Mucosa of stomach (tissue), 1 donor: ENCODE measurements at regions not wholly inside any gene's neighbourhood (a gene's known extent, or its start where the extent isn't known, plus 50 kb on each side); places are given as distances from the start of the nearest gene placed in this dataset.

Experiments
- H3K27me3 ChIP-seq: one replicate; pipeline ENCODE4 v1.7.0; 2013; ENCODE audit warnings: mild to moderate bottlenecking, low read length; ENCODE audit not compliant: control insufficient read depth, insufficient read depth
- H3K36me3 ChIP-seq: one replicate; pipeline ENCODE4 v1.7.0; 2013; ENCODE audit warnings: low read length; ENCODE audit not compliant: control insufficient read depth, insufficient read depth
- H3K4me1 ChIP-seq: one replicate; pipeline ENCODE4 v1.7.0; 2013; ENCODE audit warnings: mild to moderate bottlenecking, low read length; ENCODE audit not compliant: control insufficient read depth, insufficient read depth
- H3K4me3 ChIP-seq: one replicate; pipeline ENCODE4 v1.7.0; 2013; ENCODE audit warnings: low read length
- H3K9ac ChIP-seq: one replicate; pipeline ENCODE4 v1.7.0; 2013; ENCODE audit warnings: mild to moderate bottlenecking, low read length, moderate library complexity
- H3K9me3 ChIP-seq: one replicate; pipeline ENCODE4 v1.7.0; 2013; ENCODE audit warnings: mild to moderate bottlenecking, low read length, moderate library complexity; ENCODE audit not compliant: control insufficient read depth
- donor health status: Pancreatic carcinoma.

- Histone ChIP-seq H3K27me3 (no peaks in the 10 kb centered on the region), H3K9ac (peak overlapping the region; percentile 37), H3K4me1 (peaks cover 21% of the 10 kb centered on the region), H3K36me3 (no peaks in the 10 kb centered on the region), H3K4me3 (no peak overlapping the region), H3K9me3 (no peaks in the 10 kb centered on the region)
Observed at GRCh38 chr2:111698743-111699554, 185.0 kb downstream of the ANAPC1 start.

DNA sequence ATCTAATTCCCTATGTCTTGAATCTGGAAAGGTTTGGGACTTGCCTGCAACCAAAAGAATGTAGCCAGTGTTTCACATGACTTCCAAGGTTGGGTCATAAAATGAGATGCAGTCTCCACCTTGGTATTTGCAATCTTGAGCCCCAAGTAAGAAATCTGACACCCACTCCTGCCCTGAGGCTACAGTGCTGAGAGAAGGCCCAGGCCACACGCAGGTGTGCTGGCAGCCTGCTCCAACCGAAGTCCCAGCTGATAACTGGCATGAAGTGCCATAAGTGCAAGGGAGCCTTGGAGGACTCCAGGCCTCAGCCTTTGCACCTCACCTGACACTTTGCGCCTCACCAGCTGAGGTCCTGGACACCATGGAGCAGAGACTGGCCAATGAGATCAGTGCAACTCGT, 182.7 kb downstream of the ANAPC1 start:
- Histone ChIP-seq H3K36me3 (no peaks in the 10 kb centered on the region), H3K9me3 (no peaks in the 10 kb centered on the region), H3K9ac (no peak overlapping the region), H3K27me3 (no peaks in the 10 kb centered on the region), H3K4me1 (peaks cover 21% of the 10 kb centered on the region), H3K4me3 (no peak overlapping the region)

GRCh38 chr2:111701798-111702118, 182.2 kb downstream of the ANAPC1 start:
- Histone ChIP-seq H3K9me3 (no peaks in the 10 kb centered on the region), H3K9ac (no peak overlapping the region), H3K27me3 (no peaks in the 10 kb centered on the region), H3K4me1 (peaks cover 21% of the 10 kb centered on the region), H3K4me3 (no peak overlapping the region), H3K36me3 (no peaks in the 10 kb centered on the region)

- Histone ChIP-seq H3K4me3 (no peak overlapping the region), H3K27me3 (no peaks in the 10 kb centered on the region), H3K4me1 (peaks cover 21% of the 10 kb centered on the region), H3K9me3 (no peaks in the 10 kb centered on the region), H3K36me3 (no peaks in the 10 kb centered on the region), H3K9ac (no peak overlapping the region)
Observed at GRCh38 chr2:111702119-111702803, 181.7 kb downstream of the ANAPC1 start.

DNA sequence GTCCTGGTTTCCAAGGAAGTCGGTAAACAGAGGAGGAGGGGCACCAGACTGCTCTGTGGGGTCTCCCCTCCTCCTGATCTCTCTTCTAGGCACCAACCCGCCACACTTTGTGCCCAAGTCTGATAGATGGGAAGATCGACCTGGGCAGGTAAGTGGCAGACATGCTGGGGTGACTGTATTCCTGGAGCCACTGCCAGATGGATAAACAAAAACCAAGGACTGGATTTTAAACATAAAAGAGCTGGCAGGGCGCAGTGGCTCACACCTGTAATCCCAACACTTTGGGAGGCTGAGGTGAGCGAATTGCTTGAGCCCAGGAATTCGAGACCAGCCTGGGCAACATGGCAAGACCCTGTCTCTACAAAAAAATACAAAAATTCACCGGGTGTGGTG, 181.2 kb downstream of the ANAPC1 start:
- H3K4me3 ChIP-seq: no peak overlapping the region
- H3K9me3 ChIP-seq: no peaks in the 10 kb centered on the region
- H3K27me3 ChIP-seq: no peaks in the 10 kb centered on the region
- no peak overlapping the region for H3K9ac ChIP-seq
- peaks cover 21% of the 10 kb centered on the region for H3K4me1 ChIP-seq
- H3K36me3 ChIP-seq: no peaks in the 10 kb centered on the region

GRCh38 chr2:111703759-111704158, 180.2 kb downstream of the ANAPC1 start:
- H3K4me3 ChIP-seq: no peak overlapping the region
- H3K9me3 ChIP-seq: no peaks in the 10 kb centered on the region
- H3K9ac ChIP-seq: no peak overlapping the region
- no peaks in the 10 kb centered on the region for H3K36me3 ChIP-seq
- peaks cover 17% of the 10 kb centered on the region for H3K4me1 ChIP-seq
- H3K27me3 ChIP-seq: no peaks in the 10 kb centered on the region

DNA sequence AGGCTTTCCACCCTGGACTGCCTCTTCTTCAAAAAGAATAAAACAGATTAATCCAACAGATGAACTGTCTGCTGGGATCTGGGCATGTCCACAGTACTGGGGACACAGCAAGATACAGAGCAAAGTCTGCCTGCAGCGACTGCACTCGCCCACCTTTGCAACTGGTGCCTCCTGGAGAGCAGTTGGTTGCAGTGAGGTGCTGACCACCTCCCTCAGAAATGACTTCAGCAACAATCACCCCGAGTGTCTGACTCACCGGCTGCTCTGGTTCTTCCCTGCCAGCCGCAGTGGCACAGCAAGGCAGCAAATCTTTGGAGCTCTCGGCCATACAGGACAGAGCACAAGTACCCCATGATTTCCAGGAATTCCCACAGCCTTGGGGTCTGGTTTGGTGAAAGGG, 179.7 kb downstream of the ANAPC1 start:
- Histone ChIP-seq H3K27me3 (no peaks in the 10 kb centered on the region), H3K9ac (no peak overlapping the region), H3K9me3 (no peaks in the 10 kb centered on the region), H3K4me3 (no peak overlapping the region), H3K4me1 (peaks cover 13% of the 10 kb centered on the region), H3K36me3 (no peaks in the 10 kb centered on the region)

DNA sequence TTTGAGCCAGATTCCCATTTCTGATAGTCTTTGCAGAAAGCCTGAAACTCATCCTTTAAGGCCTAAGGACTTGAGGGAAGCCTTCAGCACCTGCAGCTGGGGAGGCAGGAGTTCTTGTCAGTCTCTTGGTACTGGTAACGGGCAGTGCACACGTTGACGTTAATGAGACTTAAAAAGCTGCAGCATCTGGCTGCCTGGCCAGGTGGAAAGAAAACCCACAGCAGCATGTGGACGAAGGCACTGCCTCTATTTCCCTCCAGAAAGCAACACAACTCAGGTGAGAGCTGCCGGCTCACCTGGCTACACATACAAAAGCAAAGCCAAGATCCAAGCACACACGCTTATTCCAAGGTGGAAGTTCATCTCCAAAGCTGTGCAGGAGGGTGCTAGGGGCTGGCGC, 178.8 kb downstream of the ANAPC1 start:
- Histone ChIP-seq H3K4me3 (no peak overlapping the region), H3K4me1 (peaks cover 10% of the 10 kb centered on the region), H3K36me3 (no peaks in the 10 kb centered on the region), H3K9me3 (no peaks in the 10 kb centered on the region), H3K9ac (no peak overlapping the region), H3K27me3 (no peaks in the 10 kb centered on the region)

GRCh38 chr2:111705711-111706336, 178.2 kb downstream of the ANAPC1 start:
- no peaks in the 10 kb centered on the region for H3K27me3 ChIP-seq
- no peaks in the 10 kb centered on the region for H3K36me3 ChIP-seq
- H3K9ac ChIP-seq: no peak overlapping the region
- no peaks in the 10 kb centered on the region for H3K9me3 ChIP-seq
- no peak overlapping the region for H3K4me3 ChIP-seq
- peaks cover 10% of the 10 kb centered on the region for H3K4me1 ChIP-seq

- Histone ChIP-seq H3K27me3 (no peaks in the 10 kb centered on the region), H3K36me3 (no peaks in the 10 kb centered on the region), H3K4me3 (no peak overlapping the region), H3K9me3 (no peaks in the 10 kb centered on the region), H3K4me1 (peaks cover 10% of the 10 kb centered on the region), H3K9ac (no peak overlapping the region)
Observed at GRCh38 chr2:111706481-111707001, 177.5 kb downstream of the ANAPC1 start.

DNA sequence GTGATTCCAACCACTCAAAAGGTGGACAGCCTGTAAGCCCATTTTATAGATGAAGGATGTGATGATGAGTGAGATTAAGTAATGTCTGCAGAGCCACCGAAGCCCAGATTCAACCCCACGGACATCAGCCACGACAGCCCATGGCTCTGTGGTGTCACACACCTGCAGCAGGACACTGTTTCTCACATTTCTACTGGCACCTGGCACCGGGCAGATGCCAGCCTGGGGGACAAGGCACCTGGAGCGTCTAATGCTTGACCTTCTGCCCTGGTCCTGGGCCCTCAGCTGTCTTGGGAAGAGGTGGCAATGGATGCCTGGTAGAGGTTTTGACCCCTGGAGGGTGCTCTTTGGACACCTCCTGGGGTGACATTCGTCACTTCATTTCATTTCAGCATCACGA, 176.3 kb downstream of the ANAPC1 start:
- Histone ChIP-seq H3K36me3 (no peaks in the 10 kb centered on the region), H3K4me3 (no peak overlapping the region), H3K4me1 (peaks cover 1% of the 10 kb centered on the region), H3K9me3 (no peaks in the 10 kb centered on the region), H3K9ac (no peak overlapping the region), H3K27me3 (no peaks in the 10 kb centered on the region)

DNA sequence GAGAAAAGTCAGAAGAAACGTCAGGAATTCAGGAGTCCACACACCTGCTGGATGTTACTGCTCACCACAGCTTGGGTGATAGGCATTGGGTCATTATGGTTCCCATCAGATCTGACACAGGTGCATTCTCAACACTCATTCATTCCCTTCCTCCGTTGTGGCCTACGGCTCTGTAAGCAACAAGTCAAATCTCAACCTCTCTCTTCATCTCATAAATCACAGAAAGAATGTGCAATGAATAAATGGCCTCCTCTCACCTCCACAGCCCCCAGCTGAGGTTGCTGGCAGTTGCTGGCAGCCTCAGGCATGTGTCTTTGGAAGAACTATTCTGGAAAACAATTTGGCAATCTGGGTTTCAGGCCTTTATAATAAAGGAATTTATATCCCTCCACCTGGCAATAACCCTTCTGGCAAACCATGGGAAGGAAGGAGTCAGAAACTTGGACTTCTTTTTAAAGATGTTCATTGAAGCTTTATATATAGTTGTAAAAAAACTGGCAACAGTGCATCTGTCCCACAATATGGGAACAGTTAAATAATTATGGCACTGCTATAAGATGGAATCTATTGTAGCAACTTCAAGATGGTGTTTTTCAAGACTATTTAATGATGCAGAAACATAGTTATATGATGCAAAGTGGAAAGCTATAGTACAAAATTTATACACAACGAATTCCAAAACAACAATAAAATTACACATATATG, 175.4 kb downstream of the ANAPC1 start:
- Histone ChIP-seq H3K36me3 (no peaks in the 10 kb centered on the region), H3K4me3 (no peak overlapping the region), H3K27me3 (no peaks in the 10 kb centered on the region), H3K9ac (no peak overlapping the region), H3K4me1 (no peaks in the 10 kb centered on the region), H3K9me3 (no peaks in the 10 kb centered on the region)
